ENCODE measurements at regions not wholly inside any gene's neighbourhood (a gene's known extent, or its start where the extent isn't known, plus 50 kb on each side); places are given as distances from the start of the nearest gene placed in this dataset.

GRCh38 chr12:82089369-82090121 is 268.6 kb downstream of the CCDC59 start:
- TF ChIP-seq CTCF (IDR thresholded peaks at IDR 0.05) = no peak
- TF ChIP-seq POLR2A (IDR thresholded peaks at IDR 0.05) = no peak

Measured in esophagus squamous epithelium (tissue), 4 donors.